ENCODE measurements at regions not wholly inside any gene's neighbourhood (a gene's known extent, or its start where the extent isn't known, plus 50 kb on each side); places are given as distances from the start of the nearest gene placed in this dataset.
"Not testable (repeated sequence)": the region's sequence is repeated elsewhere in the genome, so short reads cannot be mapped to it uniquely, and the experiment has no call there.

GRCh38 chr9:7615344-7615743, 184.2 kb downstream of the DMAC1 start:
- no peak for DNase-seq

GRCh38 chr9:7613931-7614330, 185.6 kb downstream of the DMAC1 start:
- no peak for DNase-seq

GRCh38 chr9:7608261-7608660, 191.3 kb downstream of the DMAC1 start:
- DNase-seq: no peak

- DNase-seq: no peak
Measured at GRCh38 chr9:7607421-7607820, 192.2 kb downstream of the DMAC1 start.

- no peak for DNase-seq
Measured at GRCh38 chr9:7606591-7606990, 193.0 kb downstream of the DMAC1 start.

GRCh38 chr9:7601739-7602138, 197.8 kb downstream of the DMAC1 start:
- DNase-seq: no peak

GRCh38 chr9:7597716-7598115, 201.9 kb downstream of the DMAC1 start:
- no peak for DNase-seq

GRCh38 chr9:7592321-7593316, 207.0 kb downstream of the DMAC1 start:
- DNase-seq: no peak

GRCh38 chr9:7591501-7591900, 208.1 kb downstream of the DMAC1 start:
- no peak for DNase-seq

GRCh38 chr9:7580568-7580967, 219.0 kb downstream of the DMAC1 start:
- no peak for DNase-seq

- no peak for DNase-seq
Measured at GRCh38 chr9:7579351-7579750, 220.2 kb downstream of the DMAC1 start.

GRCh38 chr9:7578951-7579350, 220.6 kb downstream of the DMAC1 start:
- no peak for DNase-seq

GRCh38 chr9:7570107-7570720, 229.4 kb downstream of the DMAC1 start:
- DNase-seq: peak; percentile 79

GRCh38 chr9:7567687-7568086, 231.9 kb downstream of the DMAC1 start:
- no peak for DNase-seq

- DNase-seq: no peak
Measured at GRCh38 chr9:7561527-7562080, 238.0 kb downstream of the DMAC1 start.

GRCh38 chr9:7560669-7561305, 238.8 kb downstream of the DMAC1 start:
- DNase-seq: no peak

GRCh38 chr9:7554699-7555098, 244.9 kb downstream of the DMAC1 start:
- no peak for DNase-seq

- DNase-seq: not testable (repeated sequence)
Measured at GRCh38 chr9:7552706-7553105, 246.9 kb downstream of the DMAC1 start.

GRCh38 chr9:7549249-7549648, 250.3 kb downstream of the DMAC1 start:
- no peak for DNase-seq

GRCh38 chr9:7546261-7546660, 253.3 kb downstream of the DMAC1 start:
- DNase-seq: no peak

GRCh38 chr9:7545371-7546165, 254.0 kb downstream of the DMAC1 start:
- DNase-seq: no peak

- no peak for DNase-seq
Measured at GRCh38 chr9:7542693-7543092, 256.9 kb downstream of the DMAC1 start.

- no peak for DNase-seq
Measured at GRCh38 chr9:7542126-7542525, 257.5 kb downstream of the DMAC1 start.

All from stimulated activated CD8-positive, alpha-beta memory T cell treated with anti-CD3 and anti-CD28 coated beads, Interleukin-4, amount 100 ng/mL, for 48 hours (primary cell).